ENCODE measurements at regions not wholly inside any gene's neighbourhood (a gene's known extent, or its start where the extent isn't known, plus 50 kb on each side); places are given as distances from the start of the nearest gene placed in this dataset.
A peak's percentile ranks its signal among the peaks of the same experiment; 100 is the strongest.

- DNase-seq = peak in 4 of 5 donors; percentile 16 to 83 (median 30)
Observed at GRCh38 chr14:75333606-75334548, 55.2 kb downstream of the FOS start.

GRCh38 chr14:75334549-75335051, 56.0 kb downstream of the FOS start:
- no peak for DNase-seq

- DNase-seq = no peak
Observed at GRCh38 chr14:75335571-75335970, 56.9 kb downstream of the FOS start.

- no peak for DNase-seq
Observed at GRCh38 chr14:75338398-75338797, 59.8 kb downstream of the FOS start.

- no peak for DNase-seq
Observed at GRCh38 chr14:75339059-75339458, 60.4 kb downstream of the FOS start.

GRCh38 chr14:75340921-75341320, 62.3 kb downstream of the FOS start:
- DNase-seq = no peak

- no peak for DNase-seq
Observed at GRCh38 chr14:75341620-75342019, 63.0 kb downstream of the FOS start.

- DNase-seq = no peak
Observed at GRCh38 chr14:75342762-75343599, 64.4 kb downstream of the FOS start.

- DNase-seq = no peak
Observed at GRCh38 chr14:75343911-75344310, 65.3 kb downstream of the FOS start.

GRCh38 chr14:75344411-75344810, 65.8 kb downstream of the FOS start:
- DNase-seq = no peak

GRCh38 chr14:75350505-75351060, 72.0 kb downstream of the FOS start:
- no peak for DNase-seq

GRCh38 chr14:75359098-75359497, 68.7 kb upstream of the JDP2 start:
- DNase-seq = no peak

GRCh38 chr14:75361041-75361440, 66.8 kb upstream of the JDP2 start:
- no peak for DNase-seq

- DNase-seq = no peak
Observed at GRCh38 chr14:75361751-75362433, 65.9 kb upstream of the JDP2 start.

- DNase-seq = no peak
Observed at GRCh38 chr14:75363130-75363529, 64.7 kb upstream of the JDP2 start.

GRCh38 chr14:75363570-75364227, 64.1 kb upstream of the JDP2 start:
- DNase-seq = peak in 1 of 5 donors; percentile 32

- no peak for DNase-seq
Observed at GRCh38 chr14:75365116-75365515, 62.7 kb upstream of the JDP2 start.

GRCh38 chr14:75366963-75367362, 60.9 kb upstream of the JDP2 start:
- DNase-seq = no peak

- DNase-seq = no peak
Observed at GRCh38 chr14:75368333-75368732, 59.5 kb upstream of the JDP2 start.

- DNase-seq = no peak
Observed at GRCh38 chr14:75369506-75369905, 58.3 kb upstream of the JDP2 start.

GRCh38 chr14:75370416-75371205, 57.2 kb upstream of the JDP2 start:
- no peak for DNase-seq

Measured in T-helper 1 cell (primary cell).